K562 (cell line): ENCODE measurements at regions not wholly inside any gene's neighbourhood (a gene's known extent, or its start where the extent isn't known, plus 50 kb on each side); places are given as distances from the start of the nearest gene placed in this dataset.

Experiments used
- ATAC-seq: fragments of 200-7000 bp; cut with Tn5 transposase; 3 replicates; pipeline ENCODE4 v1.9.1; 2020; ENCODE audit warnings: moderate library complexity
- BruUV-seq: library from RNA; stranded (reverse); fragments of 400-500 nt; replicated peaks from 2 replicates; lab custom pipeline; 2021; lab: Mats Ljungman, UMichigan
- CTCF ChIA-PET: fragments of 300-600 bp; formaldehyde crosslinking; extraction: SDS; loops from one replicate; lab custom pipeline; 2021; ENCODE audit warnings: low intra/inter-chr PET ratio; lab: Yijun Ruan, JAX
- POLR2A ChIA-PET: fragments of 300-600, 350-650 bp; sonication (Branson Sonifier 250); formaldehyde crosslinking; extraction: SDS; loops from one replicate; lab custom pipeline; 2021; ENCODE audit warnings: antibody characterized with exemption, inconsistent platforms; lab: Yijun Ruan, JAX
- DNase-seq, 4 experiments: peaks; one replicate each; pipeline versions ENCODE4 v3.0.0 to v3.0.0-alpha.2; 2011 to 2018; ENCODE audit warnings: low spot score in 3 of 4, mixed read lengths in 3 of 4; ENCODE audit errors: extremely low read depth in 1 of 4
- FAIRE-seq: peaks from 2 replicates; lab custom pipeline; 2011; peaks lifted over from hg19 to GRCh38; lab: Jason Lieb, UNC
- H2AFZ ChIP-seq: 2 replicates; pipeline ENCODE4 v1.6.0; 2011; ENCODE audit warnings: low read depth, low read length, control low read depth, inconsistent platforms
- H3K27ac ChIP-seq: fragments of 200-600 bp; 3 replicates; pipeline ENCODE4 v1.8.0; 2011; ENCODE audit warnings: low read depth, mild to moderate bottlenecking, control low read depth, inconsistent platforms, low read length, moderate library complexity, mixed read lengths; ENCODE audit errors: extremely low read depth
- H3K27me3 ChIP-seq, 2 experiments: fragments of 300-600 bp in 1 of 2; 2 replicates in 1 of 2; 3 replicates in 1 of 2; pipeline versions ENCODE4 v1.6.0 to v1.8.0; 2011; ENCODE audit warnings: inconsistent platforms in 2 of 2, low read length in 2 of 2, mild to moderate bottlenecking in 1 of 2, mixed read lengths in 1 of 2, moderate library complexity in 1 of 2; ENCODE audit not compliant: control insufficient read depth in 2 of 2, insufficient read depth in 2 of 2
- H3K36me3 ChIP-seq: fragments of 300-600 bp; 3 replicates; pipeline ENCODE4 v1.8.0; 2011; ENCODE audit warnings: mild to moderate bottlenecking, low read length, inconsistent platforms; ENCODE audit not compliant: control insufficient read depth, insufficient read depth
- H3K4me1 ChIP-seq, 2 experiments: fragments of 200-600 bp in 1 of 2; replicated peaks in 1 of 2; 2 replicates in 1 of 2; 3 replicates in 1 of 2; pipeline versions ENCODE4 v1.5.1 to v1.8.0; 2011; ENCODE audit warnings: inconsistent platforms in 2 of 2, low read length in 2 of 2, mild to moderate bottlenecking in 1 of 2, mixed read lengths in 1 of 2, moderate library complexity in 1 of 2; ENCODE audit not compliant: control insufficient read depth in 2 of 2, insufficient read depth in 2 of 2
- H3K4me2 ChIP-seq: 2 replicates; pipeline ENCODE4 v1.6.1; 2011; ENCODE audit warnings: low read length, control low read depth, inconsistent platforms, mixed read lengths; ENCODE audit not compliant: insufficient read depth
- H3K4me3 ChIP-seq: fragments of 200-600 bp; sonication (generic), shearing (Covaris generic); 2 replicates; pipeline ENCODE4 v1.5.1; 2016; ENCODE audit warnings: control low read depth, inconsistent platforms
- H3K79me2 ChIP-seq: fragments of 200-600 bp; 3 replicates; pipeline ENCODE4 v1.8.0; 2011; ENCODE audit warnings: low read length, inconsistent platforms; ENCODE audit not compliant: control insufficient read depth, insufficient read depth
- H3K9ac ChIP-seq, 2 experiments: 2 replicates each; pipeline versions ENCODE4 v1.6.0 to v1.6.1; 2011; ENCODE audit warnings: low read depth in 2 of 2, low read length in 2 of 2, control low read depth in 1 of 2, inconsistent platforms in 1 of 2, mild to moderate bottlenecking in 1 of 2, mixed read lengths in 1 of 2; ENCODE audit not compliant: insufficient read depth in 1 of 2
- H3K9me1 ChIP-seq: one replicate; pipeline ENCODE4 v1.6.0; 2011; ENCODE audit warnings: inconsistent platforms, mild to moderate bottlenecking, low read length, moderate library complexity; ENCODE audit not compliant: control insufficient read depth, insufficient read depth
- H3K9me3 ChIP-seq: replicated peaks from 2 replicates; pipeline ENCODE4 v1.5.1; 2011; ENCODE audit warnings: low read depth, low read length, inconsistent platforms; ENCODE audit not compliant: control insufficient read depth, insufficient read depth
- H4K20me1 ChIP-seq: replicated peaks from 2 replicates; pipeline ENCODE4 v1.6.1; 2011; ENCODE audit warnings: low read length, inconsistent platforms, mixed read lengths; ENCODE audit not compliant: control insufficient read depth, insufficient read depth
- EGR1 ChIP-seq: fragments of 450-650 bp; conservative IDR thresholded peaks from 2 replicates; pipeline ENCODE4 v1.6.1; 2017; ENCODE audit warnings: mild to moderate bottlenecking
- WGBS: fragments of 100-300 bp; shearing (Covaris generic); methylation state at CpG from one replicate; pipeline ENCODE4 v1.1.6; 2016; ENCODE audit warnings: low coverage, mixed read lengths; ENCODE audit not compliant: insufficient coverage; ENCODE audit errors: missing lambda C conversion rate; 5-methylcytosine and 5-hydroxymethylcytosine counted together
- in situ Hi-C: fragments of 300-500 bp; cut with MboI; formaldehyde crosslinking; loops from 4 replicates; pipeline ENCODE4 v1.15.0; 2018; ENCODE audit warnings: inconsistent platforms, mixed read lengths
- intact Hi-C: fragments of 100-400 bp; cut with micrococcal nuclease; formaldehyde crosslinking; loops from 2 replicates; pipeline ENCODE4 v1.14.2; 2022
- TF ChIP-seq, protein P1 (sequence below): fragments of 200-800 bp; sonication (Bioruptor generic); IDR thresholded peaks from 2 replicates; pipeline ENCODE4 v1.6.1; 2017; ENCODE audit warnings: missing genetic modification characterization, missing compliant biosample characterization
- TF ChIP-seq, protein P2 (sequence below): fragments of 450-650 bp; IDR thresholded peaks from 2 replicates; pipeline ENCODE4 v1.6.1; 2018; ENCODE audit not compliant: partially characterized antibody

DNA sequence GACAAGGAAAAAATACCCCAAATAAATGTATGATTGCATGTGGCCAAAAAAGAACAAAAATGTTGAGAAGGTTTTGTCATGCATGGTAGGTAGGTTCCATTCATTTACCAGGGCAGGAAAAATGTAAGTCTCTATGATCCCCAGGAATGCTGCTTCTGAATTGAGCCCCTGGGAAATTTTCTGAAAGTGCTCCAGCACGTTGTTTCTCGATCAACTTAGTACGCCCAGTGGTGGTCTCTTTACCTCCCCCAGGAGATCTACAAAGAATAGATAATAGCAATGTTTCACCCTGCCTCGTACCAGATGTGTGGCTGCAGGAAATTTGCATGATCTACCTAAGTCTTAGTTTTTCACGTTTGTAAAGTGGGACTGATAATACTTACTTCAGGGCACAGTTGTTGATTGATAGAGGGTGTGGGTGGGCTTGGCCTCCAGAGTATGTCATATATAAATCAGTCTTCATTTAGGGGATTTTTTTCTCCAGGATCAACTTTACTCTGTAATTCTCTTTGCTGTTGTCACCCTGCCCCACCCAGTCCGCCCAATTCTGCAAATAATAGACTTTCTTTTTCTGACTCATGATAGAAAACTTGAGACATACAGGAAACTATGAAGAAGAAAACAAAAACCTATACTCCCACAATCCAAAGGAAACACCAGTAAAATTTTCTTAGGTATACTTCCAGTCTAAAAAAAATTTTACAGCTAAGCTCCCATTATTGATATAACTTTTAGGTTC lies 462.0 kb upstream of the RUNX1 start:
- H3K9ac ChIP-seq = no peak overlapping the region
- DNase-seq = no peak
- ChIA-PET POLR2A (interaction anchor here (0.7 to 1.4 kb wide), 3 partner anchors 8 to 186 kb away, joined by 3 read pairs; no protein-coding TSS in a partner anchor), CTCF (interaction anchor here (0.6 kb wide), 2 partner anchors 21 to 106 kb away, joined by 3 read pairs; no protein-coding TSS in a partner anchor)
- H2AFZ ChIP-seq = peak overlapping the region; percentile 15; the same call in 1 of the 2 replicates
- WGBS = 19% methylated on average over 6 of the region's 6 CpGs
- H3K36me3 ChIP-seq = no peaks in the 10 kb centered on the region
- in situ Hi-C loops = no loop called here
- no peaks in the 10 kb centered on the region for H4K20me1 ChIP-seq
- H3K27ac ChIP-seq = no peak overlapping the region
- FAIRE-seq = no peak
- no peaks in the 10 kb centered on the region for H3K79me2 ChIP-seq
- ATAC-seq = no peak
- H3K4me1 ChIP-seq = peaks cover 3 to 29% of the 10 kb centered on the region in 2 experiments; a peak in 3 of 5 replicates
- intact Hi-C loops = loop anchor here (10.0 kb wide), 1 partner anchor 334 kb away; no protein-coding TSS in a partner anchor
- H3K4me3 ChIP-seq = no peak overlapping the region
- BruUV-seq = no TSS peak
- no peak overlapping the region for H3K4me2 ChIP-seq
- TF ChIP-seq, protein P1, sequence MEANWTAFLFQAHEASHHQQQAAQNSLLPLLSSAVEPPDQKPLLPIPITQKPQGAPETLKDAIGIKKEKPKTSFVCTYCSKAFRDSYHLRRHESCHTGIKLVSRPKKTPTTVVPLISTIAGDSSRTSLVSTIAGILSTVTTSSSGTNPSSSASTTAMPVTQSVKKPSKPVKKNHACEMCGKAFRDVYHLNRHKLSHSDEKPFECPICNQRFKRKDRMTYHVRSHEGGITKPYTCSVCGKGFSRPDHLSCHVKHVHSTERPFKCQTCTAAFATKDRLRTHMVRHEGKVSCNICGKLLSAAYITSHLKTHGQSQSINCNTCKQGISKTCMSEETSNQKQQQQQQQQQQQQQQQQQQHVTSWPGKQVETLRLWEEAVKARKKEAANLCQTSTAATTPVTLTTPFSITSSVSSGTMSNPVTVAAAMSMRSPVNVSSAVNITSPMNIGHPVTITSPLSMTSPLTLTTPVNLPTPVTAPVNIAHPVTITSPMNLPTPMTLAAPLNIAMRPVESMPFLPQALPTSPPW (CRISPR knock-in tag) = 0 out of 2 replicates have a peak, but pooled peaks have one; percentile 2
- TF ChIP-seq, protein P2, sequence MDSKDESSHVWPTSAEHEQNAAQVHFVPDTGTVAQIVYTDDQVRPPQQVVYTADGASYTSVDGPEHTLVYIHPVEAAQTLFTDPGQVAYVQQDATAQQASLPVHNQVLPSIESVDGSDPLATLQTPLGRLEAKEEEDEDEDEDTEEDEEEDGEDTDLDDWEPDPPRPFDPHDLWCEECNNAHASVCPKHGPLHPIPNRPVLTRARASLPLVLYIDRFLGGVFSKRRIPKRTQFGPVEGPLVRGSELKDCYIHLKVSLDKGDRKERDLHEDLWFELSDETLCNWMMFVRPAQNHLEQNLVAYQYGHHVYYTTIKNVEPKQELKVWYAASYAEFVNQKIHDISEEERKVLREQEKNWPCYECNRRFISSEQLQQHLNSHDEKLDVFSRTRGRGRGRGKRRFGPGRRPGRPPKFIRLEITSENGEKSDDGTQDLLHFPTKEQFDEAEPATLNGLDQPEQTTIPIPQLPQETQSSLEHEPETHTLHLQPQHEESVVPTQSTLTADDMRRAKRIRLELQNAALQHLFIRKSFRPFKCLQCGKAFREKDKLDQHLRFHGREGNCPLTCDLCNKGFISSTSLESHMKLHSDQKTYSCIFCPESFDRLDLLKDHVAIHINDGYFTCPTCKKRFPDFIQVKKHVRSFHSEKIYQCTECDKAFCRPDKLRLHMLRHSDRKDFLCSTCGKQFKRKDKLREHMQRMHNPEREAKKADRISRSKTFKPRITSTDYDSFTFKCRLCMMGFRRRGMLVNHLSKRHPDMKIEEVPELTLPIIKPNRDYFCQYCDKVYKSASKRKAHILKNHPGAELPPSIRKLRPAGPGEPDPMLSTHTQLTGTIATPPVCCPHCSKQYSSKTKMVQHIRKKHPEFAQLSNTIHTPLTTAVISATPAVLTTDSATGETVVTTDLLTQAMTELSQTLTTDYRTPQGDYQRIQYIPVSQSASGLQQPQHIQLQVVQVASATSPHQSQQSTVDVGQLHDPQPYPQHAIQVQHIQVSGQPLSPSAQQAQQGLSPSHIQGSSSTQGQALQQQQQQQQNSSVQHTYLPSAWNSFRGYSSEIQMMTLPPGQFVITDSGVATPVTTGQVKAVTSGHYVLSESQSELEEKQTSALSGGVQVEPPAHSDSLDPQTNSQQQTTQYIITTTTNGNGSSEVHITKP = peak; percentile 59
- no peak for TF ChIP-seq EGR1
- H3K9me3 ChIP-seq = no peaks in the 10 kb centered on the region
- H3K27me3 ChIP-seq = no peaks in the 10 kb centered on the region
- no peaks in the 10 kb centered on the region for H3K9me1 ChIP-seq
